HG02973 (cell line): ENCODE measurements at regions not wholly inside any gene's neighbourhood (a gene's known extent, or its start where the extent isn't known, plus 50 kb on each side); places are given as distances from the start of the nearest gene placed in this dataset.

Source experiments
- ATAC-seq: cut with Tn5 transposase; IDR thresholded peaks from one replicate; pipeline ENCODE4 v1.9.1; 2021; ENCODE audit warnings: moderate library complexity; ENCODE audit not compliant: unreplicated experiment

GRCh38 chr18:78510636-78511035 lies 469.0 kb upstream of the SALL3 start:
- no peak for ATAC-seq

- no peak for ATAC-seq
These were observed 467.7 kb upstream of the SALL3 start for GRCh38 chr18:78511666-78512601.

- no peak for ATAC-seq
These were observed 464.5 kb upstream of the SALL3 start for GRCh38 chr18:78514910-78515670.

GRCh38 chr18:78517328-78517727 lies 462.3 kb upstream of the SALL3 start:
- no peak for ATAC-seq

GRCh38 chr18:78517973-78518372 lies 461.6 kb upstream of the SALL3 start:
- no peak for ATAC-seq

GRCh38 chr18:78518805-78519204 lies 460.8 kb upstream of the SALL3 start:
- no peak for ATAC-seq

GRCh38 chr18:78519394-78520062 lies 460.1 kb upstream of the SALL3 start:
- no peak for ATAC-seq

- ATAC-seq: no peak
These were observed 458.5 kb upstream of the SALL3 start for GRCh38 chr18:78521136-78521535.

- ATAC-seq: no peak
These were observed 457.9 kb upstream of the SALL3 start for GRCh38 chr18:78521744-78522143.

GRCh38 chr18:78522507-78522906 lies 457.1 kb upstream of the SALL3 start:
- no peak for ATAC-seq

- ATAC-seq: no peak
These were observed 455.8 kb upstream of the SALL3 start for GRCh38 chr18:78523850-78524249.

GRCh38 chr18:78525366-78526111 lies 454.1 kb upstream of the SALL3 start:
- no peak for ATAC-seq

- no peak for ATAC-seq
These were observed 453.3 kb upstream of the SALL3 start for GRCh38 chr18:78526275-78526674.

- no peak for ATAC-seq
These were observed 452.5 kb upstream of the SALL3 start for GRCh38 chr18:78526923-78527711.

GRCh38 chr18:78527984-78528383 lies 451.6 kb upstream of the SALL3 start:
- ATAC-seq: no peak

GRCh38 chr18:78528411-78529258 lies 451.0 kb upstream of the SALL3 start:
- ATAC-seq: no peak

GRCh38 chr18:78531637-78532036 lies 448.0 kb upstream of the SALL3 start:
- ATAC-seq: no peak

- ATAC-seq: no peak
These were observed 440.8 kb upstream of the SALL3 start for GRCh38 chr18:78538669-78539440.
